ENCODE measurements at regions not wholly inside any gene's neighbourhood (a gene's known extent, or its start where the extent isn't known, plus 50 kb on each side); places are given as distances from the start of the nearest gene placed in this dataset.
"Not testable (repeated sequence)": the region's sequence is repeated elsewhere in the genome, so short reads cannot be mapped to it uniquely, and the experiment has no call there.

GRCh38 chr5:145429170-145429569, 406.0 kb downstream of the PRELID2 start:
- no peaks in the 10 kb centered on the region for H3K4me1 ChIP-seq (ENCODE audit: control insufficient read depth in 1 of 2, insufficient read depth in 2 of 2, low read length in 2 of 2)
- no peaks in the 10 kb centered on the region for H3K36me3 ChIP-seq (ENCODE audit: control insufficient read depth in 1 of 2, insufficient read depth in 2 of 2, low read length in 2 of 2)
- peaks cover 3 to 9% of the 10 kb centered on the region in 2 donors for H3K9me3 ChIP-seq (ENCODE audit: control insufficient read depth in 1 of 2, low read length in 2 of 2)
- no peaks in the 10 kb centered on the region for H3K27me3 ChIP-seq (ENCODE audit: low read depth, low read length)
- no peak overlapping the region for H3K4me3 ChIP-seq (ENCODE audit: low read depth in 1 of 2, low read length in 2 of 2)
- no peak overlapping the region for H3K27ac ChIP-seq (ENCODE audit: low read length)

- Histone ChIP-seq H3K27ac (ENCODE audit: low read length) (no peak overlapping the region), H3K4me3 (ENCODE audit: low read depth in 1 of 2, low read length in 2 of 2) (no peak overlapping the region), H3K4me1 (ENCODE audit: control insufficient read depth in 1 of 2, insufficient read depth in 2 of 2, low read length in 2 of 2) (no peaks in the 10 kb centered on the region), H3K27me3 (ENCODE audit: low read depth, low read length) (no peaks in the 10 kb centered on the region), H3K36me3 (ENCODE audit: control insufficient read depth in 1 of 2, insufficient read depth in 2 of 2, low read length in 2 of 2) (peaks cover 0 to 3% of the 10 kb centered on the region in 2 donors), H3K9me3 (ENCODE audit: control insufficient read depth in 1 of 2, low read length in 2 of 2) (peaks cover 13 to 49% of the 10 kb centered on the region in 2 donors)
These were observed 427.1 kb downstream of the PRELID2 start for GRCh38 chr5:145408048-145408341.

- Histone ChIP-seq H3K9me3 (ENCODE audit: control insufficient read depth in 1 of 2, low read length in 2 of 2) (peaks cover 13 to 47% of the 10 kb centered on the region in 2 donors), H3K27ac (ENCODE audit: low read length) (no peak overlapping the region), H3K4me1 (ENCODE audit: control insufficient read depth in 1 of 2, insufficient read depth in 2 of 2, low read length in 2 of 2) (no peaks in the 10 kb centered on the region), H3K27me3 (ENCODE audit: low read depth, low read length) (no peaks in the 10 kb centered on the region), H3K4me3 (ENCODE audit: low read depth in 1 of 2, low read length in 2 of 2) (peak overlapping the region in 1 of 2 donors; percentile 10), H3K36me3 (ENCODE audit: control insufficient read depth in 1 of 2, insufficient read depth in 2 of 2, low read length in 2 of 2) (peaks cover 0 to 3% of the 10 kb centered on the region in 2 donors)
These were observed 427.7 kb downstream of the PRELID2 start for GRCh38 chr5:145407300-145408047.

GRCh38 chr5:145403992-145404391, 431.1 kb downstream of the PRELID2 start:
- H3K4me1 ChIP-seq (ENCODE audit: control insufficient read depth in 1 of 2, insufficient read depth in 2 of 2, low read length in 2 of 2), result no peaks in the 10 kb centered on the region
- H3K36me3 ChIP-seq (ENCODE audit: control insufficient read depth in 1 of 2, insufficient read depth in 2 of 2, low read length in 2 of 2), result no peaks in the 10 kb centered on the region
- no peak overlapping the region for H3K4me3 ChIP-seq (ENCODE audit: low read depth in 1 of 2, low read length in 2 of 2)
- H3K27ac ChIP-seq (ENCODE audit: low read length), result no peak overlapping the region
- peaks cover 13 to 16% of the 10 kb centered on the region in 2 donors for H3K9me3 ChIP-seq (ENCODE audit: control insufficient read depth in 1 of 2, low read length in 2 of 2)
- H3K27me3 ChIP-seq (ENCODE audit: low read depth, low read length), result no peaks in the 10 kb centered on the region

- Histone ChIP-seq H3K9me3 (ENCODE audit: control insufficient read depth in 1 of 2, low read length in 2 of 2) (no peaks in the 10 kb centered on the region), H3K36me3 (ENCODE audit: control insufficient read depth in 1 of 2, insufficient read depth in 2 of 2, low read length in 2 of 2) (no peaks in the 10 kb centered on the region), H3K4me1 (ENCODE audit: control insufficient read depth in 1 of 2, insufficient read depth in 2 of 2, low read length in 2 of 2) (no peaks in the 10 kb centered on the region), H3K27ac (ENCODE audit: low read length) (no peak overlapping the region), H3K4me3 (ENCODE audit: low read depth in 1 of 2, low read length in 2 of 2) (no peak overlapping the region), H3K27me3 (ENCODE audit: low read depth, low read length) (no peaks in the 10 kb centered on the region)
These were observed 438.3 kb downstream of the PRELID2 start for GRCh38 chr5:145396888-145397287.

- H3K36me3 ChIP-seq (ENCODE audit: control insufficient read depth in 1 of 2, insufficient read depth in 2 of 2, low read length in 2 of 2); H3K27me3 ChIP-seq (ENCODE audit: low read depth, low read length); H3K27ac ChIP-seq (ENCODE audit: low read length); H3K4me1 ChIP-seq (ENCODE audit: control insufficient read depth in 1 of 2, insufficient read depth in 2 of 2, low read length in 2 of 2); H3K4me3 ChIP-seq (ENCODE audit: low read depth in 1 of 2, low read length in 2 of 2); H3K9me3 ChIP-seq (ENCODE audit: control insufficient read depth in 1 of 2, low read length in 2 of 2): not testable (repeated sequence)
These were observed 440.0 kb downstream of the PRELID2 start for GRCh38 chr5:145395151-145395550.

GRCh38 chr5:145393426-145393825, 441.7 kb downstream of the PRELID2 start:
- Histone ChIP-seq H3K4me1 (ENCODE audit: control insufficient read depth in 1 of 2, insufficient read depth in 2 of 2, low read length in 2 of 2) (no peaks in the 10 kb centered on the region), H3K9me3 (ENCODE audit: control insufficient read depth in 1 of 2, low read length in 2 of 2) (peaks cover 0 to 4% of the 10 kb centered on the region in 2 donors), H3K4me3 (ENCODE audit: low read depth in 1 of 2, low read length in 2 of 2) (no peak overlapping the region), H3K27ac (ENCODE audit: low read length) (no peak overlapping the region), H3K36me3 (ENCODE audit: control insufficient read depth in 1 of 2, insufficient read depth in 2 of 2, low read length in 2 of 2) (no peaks in the 10 kb centered on the region), H3K27me3 (ENCODE audit: low read depth, low read length) (no peaks in the 10 kb centered on the region)

- Histone ChIP-seq H3K4me3 (ENCODE audit: low read depth in 1 of 2, low read length in 2 of 2) (no peak overlapping the region), H3K9me3 (ENCODE audit: control insufficient read depth in 1 of 2, low read length in 2 of 2) (peaks cover 0 to 4% of the 10 kb centered on the region in 2 donors), H3K36me3 (ENCODE audit: control insufficient read depth in 1 of 2, insufficient read depth in 2 of 2, low read length in 2 of 2) (no peaks in the 10 kb centered on the region), H3K27me3 (ENCODE audit: low read depth, low read length) (no peaks in the 10 kb centered on the region), H3K27ac (ENCODE audit: low read length) (no peak overlapping the region), H3K4me1 (ENCODE audit: control insufficient read depth in 1 of 2, insufficient read depth in 2 of 2, low read length in 2 of 2) (no peaks in the 10 kb centered on the region)
These were observed 446.1 kb downstream of the PRELID2 start for GRCh38 chr5:145389047-145389446.

GRCh38 chr5:145385276-145385675, 449.9 kb downstream of the PRELID2 start:
- H3K36me3 ChIP-seq (ENCODE audit: control insufficient read depth in 1 of 2, insufficient read depth in 2 of 2, low read length in 2 of 2), result peaks cover 0 to 6% of the 10 kb centered on the region in 2 donors
- H3K27ac ChIP-seq (ENCODE audit: low read length), result no peak overlapping the region
- no peaks in the 10 kb centered on the region for H3K9me3 ChIP-seq (ENCODE audit: control insufficient read depth in 1 of 2, low read length in 2 of 2)
- no peaks in the 10 kb centered on the region for H3K4me1 ChIP-seq (ENCODE audit: control insufficient read depth in 1 of 2, insufficient read depth in 2 of 2, low read length in 2 of 2)
- H3K4me3 ChIP-seq (ENCODE audit: low read depth in 1 of 2, low read length in 2 of 2), result no peak overlapping the region
- H3K27me3 ChIP-seq (ENCODE audit: low read depth, low read length), result no peaks in the 10 kb centered on the region

GRCh38 chr5:145378226-145378625, 456.9 kb downstream of the PRELID2 start:
- Histone ChIP-seq H3K27ac (ENCODE audit: low read length) (no peak overlapping the region), H3K4me1 (ENCODE audit: control insufficient read depth in 1 of 2, insufficient read depth in 2 of 2, low read length in 2 of 2) (no peaks in the 10 kb centered on the region), H3K4me3 (ENCODE audit: low read depth in 1 of 2, low read length in 2 of 2) (no peak overlapping the region), H3K27me3 (ENCODE audit: low read depth, low read length) (no peaks in the 10 kb centered on the region), H3K9me3 (ENCODE audit: control insufficient read depth in 1 of 2, low read length in 2 of 2) (peaks cover 19 to 37% of the 10 kb centered on the region in 2 donors), H3K36me3 (ENCODE audit: control insufficient read depth in 1 of 2, insufficient read depth in 2 of 2, low read length in 2 of 2) (peaks cover 0 to 10% of the 10 kb centered on the region in 2 donors)

GRCh38 chr5:145375521-145375920, 459.6 kb downstream of the PRELID2 start:
- no peak overlapping the region for H3K27ac ChIP-seq (ENCODE audit: low read length)
- H3K27me3 ChIP-seq (ENCODE audit: low read depth, low read length), result no peaks in the 10 kb centered on the region
- H3K9me3 ChIP-seq (ENCODE audit: control insufficient read depth in 1 of 2, low read length in 2 of 2), result peaks cover 19 to 41% of the 10 kb centered on the region in 2 donors
- peaks cover 0 to 3% of the 10 kb centered on the region in 2 donors for H3K36me3 ChIP-seq (ENCODE audit: control insufficient read depth in 1 of 2, insufficient read depth in 2 of 2, low read length in 2 of 2)
- H3K4me1 ChIP-seq (ENCODE audit: control insufficient read depth in 1 of 2, insufficient read depth in 2 of 2, low read length in 2 of 2), result no peaks in the 10 kb centered on the region
- peak overlapping the region in 1 of 2 donors; percentile 26 for H3K4me3 ChIP-seq (ENCODE audit: low read depth in 1 of 2, low read length in 2 of 2)

GRCh38 chr5:145365464-145365863, 469.7 kb downstream of the PRELID2 start:
- H3K4me3 ChIP-seq (ENCODE audit: low read depth in 1 of 2, low read length in 2 of 2), result no peak overlapping the region
- no peaks in the 10 kb centered on the region for H3K27me3 ChIP-seq (ENCODE audit: low read depth, low read length)
- no peak overlapping the region for H3K27ac ChIP-seq (ENCODE audit: low read length)
- H3K36me3 ChIP-seq (ENCODE audit: control insufficient read depth in 1 of 2, insufficient read depth in 2 of 2, low read length in 2 of 2), result no peaks in the 10 kb centered on the region
- H3K4me1 ChIP-seq (ENCODE audit: control insufficient read depth in 1 of 2, insufficient read depth in 2 of 2, low read length in 2 of 2), result no peaks in the 10 kb centered on the region
- no peaks in the 10 kb centered on the region for H3K9me3 ChIP-seq (ENCODE audit: control insufficient read depth in 1 of 2, low read length in 2 of 2)

All from muscle layer of duodenum (tissue), 2 donors.